GM21619 (cell line): ENCODE measurements at regions not wholly inside any gene's neighbourhood (a gene's known extent, or its start where the extent isn't known, plus 50 kb on each side); places are given as distances from the start of the nearest gene placed in this dataset.

Experiments
- ATAC-seq: cut with Tn5 transposase; IDR thresholded peaks from one replicate; pipeline ENCODE4 v1.9.1; 2021; ENCODE audit not compliant: unreplicated experiment

- ATAC-seq, result no peak
These were observed 68.4 kb upstream of the PNMA1 start for GRCh38 chr14:73782623-73783022.

- ATAC-seq, result no peak
These were observed 66.7 kb upstream of the PNMA1 start for GRCh38 chr14:73780896-73781295.

- no peak for ATAC-seq
These were observed 66.2 kb upstream of the PNMA1 start for GRCh38 chr14:73780391-73780790.

- no peak for ATAC-seq
These were observed 64.6 kb upstream of the PNMA1 start for GRCh38 chr14:73778736-73779135.

GRCh38 chr14:73777420-73777819, 63.2 kb upstream of the PNMA1 start:
- no peak for ATAC-seq

- ATAC-seq, result no peak
These were observed 62.0 kb upstream of the PNMA1 start for GRCh38 chr14:73776194-73776537.

- ATAC-seq, result no peak
These were observed 61.4 kb upstream of the PNMA1 start for GRCh38 chr14:73775339-73776193.

- no peak for ATAC-seq
These were observed 60.5 kb upstream of the PNMA1 start for GRCh38 chr14:73774671-73775070.

GRCh38 chr14:73774241-73774570, 60.0 kb upstream of the PNMA1 start:
- ATAC-seq, result no peak

GRCh38 chr14:73773441-73774240, 59.5 kb upstream of the PNMA1 start:
- no peak for ATAC-seq

- peak; percentile 43 for ATAC-seq
These were observed 57.9 kb upstream of the PNMA1 start for GRCh38 chr14:73771848-73772638.

GRCh38 chr14:73770977-73771847, 57.0 kb upstream of the PNMA1 start:
- no peak for ATAC-seq

GRCh38 chr14:73768107-73768506, 53.9 kb upstream of the PNMA1 start:
- ATAC-seq, result no peak

- ATAC-seq, result no peak
These were observed 50.5 kb upstream of the PNMA1 start for GRCh38 chr14:73764406-73765280.
